GM23338 (cell line): ENCODE measurements at regions not wholly inside any gene's neighbourhood (a gene's known extent, or its start where the extent isn't known, plus 50 kb on each side); places are given as distances from the start of the nearest gene placed in this dataset.
"Not testable (repeated sequence)": the region's sequence is repeated elsewhere in the genome, so short reads cannot be mapped to it uniquely, and the experiment has no call there.

Experiments
- ATAC-seq: fragments of 200-7000 bp; cut with Tn5 transposase; 3 replicates; pipeline ENCODE4 v1.9.1; 2020
- DNase-seq: peaks from one replicate; pipeline ENCODE4 v3.0.0-alpha.2; 2015; ENCODE audit warnings: low spot score
- H2AFZ ChIP-seq: fragments of 200-600 bp; sonication (generic); 2 replicates; pipeline ENCODE4 v1.8.0; 2016; ENCODE audit warnings: antibody characterized with exemption, mild to moderate bottlenecking, moderate library complexity
- H3F3A ChIP-seq: fragments of 200-600 bp; sonication (generic); replicated peaks from 2 replicates; pipeline ENCODE4 v1.8.0; 2017; ENCODE audit warnings: antibody characterized with exemption, mixed run types, low read depth
- H3K27ac ChIP-seq: fragments of 200-600 bp; sonication (generic); 2 replicates; pipeline ENCODE4 v1.6.1; 2016; ENCODE audit warnings: low read depth
- H3K27me3 ChIP-seq: fragments of 200-600 bp; sonication (generic); 2 replicates; pipeline ENCODE4 v1.8.0; 2016; ENCODE audit warnings: mild to moderate bottlenecking, mixed run types, moderate library complexity; ENCODE audit not compliant: insufficient read depth
- H3K36me3 ChIP-seq: fragments of 200-600 bp; sonication (generic); 2 replicates; pipeline ENCODE4 v1.8.0; 2016; ENCODE audit warnings: mild to moderate bottlenecking; ENCODE audit not compliant: insufficient read depth
- H3K4me1 ChIP-seq: fragments of 200-600 bp; sonication (generic); 2 replicates; pipeline ENCODE4 v1.8.0; 2016; ENCODE audit warnings: mild to moderate bottlenecking, moderate library complexity; ENCODE audit not compliant: insufficient read depth
- H3K4me2 ChIP-seq: fragments of 200-600 bp; sonication (generic); 2 replicates; pipeline ENCODE4 v1.7.1; 2017; ENCODE audit warnings: mixed run types
- H3K4me3 ChIP-seq: fragments of 200-600 bp; sonication (generic); 2 replicates; pipeline ENCODE4 v1.6.1; 2016; ENCODE audit warnings: mixed run types
- H3K79me2 ChIP-seq: fragments of 200-600 bp; sonication (generic); replicated peaks from 2 replicates; pipeline ENCODE4 v1.8.0; 2017; ENCODE audit warnings: mild to moderate bottlenecking; ENCODE audit not compliant: insufficient read depth
- H3K9me2 ChIP-seq: fragments of 200-600 bp; sonication (generic); 2 replicates; pipeline ENCODE4 v1.8.0; 2017; ENCODE audit not compliant: insufficient read depth
- H4K20me1 ChIP-seq: fragments of 200-600 bp; sonication (generic); replicated peaks from 2 replicates; pipeline ENCODE4 v1.8.0; 2017; ENCODE audit warnings: mild to moderate bottlenecking; ENCODE audit not compliant: insufficient read depth
- H3K27ac Mint-ChIP-seq: 2 replicates; pipeline ENCODE4 v1.8.0; 2020; ENCODE audit warnings: inconsistent platforms, mild to moderate bottlenecking, moderate library complexity, mixed read lengths
- H3K27me3 Mint-ChIP-seq: 3 replicates; pipeline ENCODE4 v1.8.0; 2022; ENCODE audit warnings: low read depth, mild to moderate bottlenecking, moderate library complexity, mixed read lengths, inconsistent platforms; ENCODE audit not compliant: insufficient read depth, poor library complexity
- H3K36me3 Mint-ChIP-seq: 3 replicates; pipeline ENCODE4 v1.8.0; 2021; ENCODE audit warnings: low read depth, mild to moderate bottlenecking, inconsistent platforms, moderate library complexity, mixed read lengths
- H3K4me1 Mint-ChIP-seq: 3 replicates; pipeline ENCODE4 v1.8.0; 2020; ENCODE audit warnings: mild to moderate bottlenecking, inconsistent platforms, mixed read lengths
- H3K4me3 Mint-ChIP-seq: 3 replicates; pipeline ENCODE4 v1.8.0; 2021; ENCODE audit warnings: moderate library complexity, mild to moderate bottlenecking, inconsistent platforms, mixed read lengths
- H3K9me3 Mint-ChIP-seq: 3 replicates; pipeline ENCODE4 v1.8.0; 2020; ENCODE audit warnings: moderate library complexity, mild to moderate bottlenecking, inconsistent platforms, mixed read lengths
- CREB1 ChIP-seq: fragments of 250-450 bp; sonication (Bioruptor Pico); IDR thresholded peaks from 2 replicates; pipeline ENCODE4 v1.5.0; 2020; ENCODE audit warnings: low read depth, mild to moderate bottlenecking, moderate library complexity
- EZH2 ChIP-seq: fragments of 200-600 bp; sonication (generic); IDR thresholded peaks from one replicate; pipeline ENCODE4 v1.8.0; 2017; ENCODE audit warnings: antibody characterized with exemption, mild to moderate bottlenecking, low read depth; ENCODE audit not compliant: unreplicated experiment
- EZH2phosphoT487 ChIP-seq: fragments of 200-600 bp; sonication (generic); IDR thresholded peaks from one replicate; pipeline ENCODE4 v1.8.1; 2018; ENCODE audit warnings: antibody characterized with exemption; ENCODE audit not compliant: unreplicated experiment
- JUNB ChIP-seq: IDR thresholded peaks from one replicate; pipeline ENCODE4 v1.6.1; 2016; ENCODE audit warnings: antibody characterized with exemption; ENCODE audit not compliant: unreplicated experiment
- NANOG ChIP-seq: IDR thresholded peaks from 2 replicates; pipeline ENCODE4 v1.6.1; 2016; ENCODE audit warnings: antibody characterized with exemption, borderline replicate concordance
- POLR2AphosphoS5 ChIP-seq: IDR thresholded peaks from 2 replicates; pipeline ENCODE4 v1.6.1; 2016; ENCODE audit warnings: antibody characterized with exemption, low read depth
- ZNF114 ChIP-seq: fragments of 250-450 bp; sonication (Bioruptor Pico); IDR thresholded peaks from 2 replicates; pipeline ENCODE4 v1.5.0; 2020; ENCODE audit warnings: mild to moderate bottlenecking, moderate library complexity
- TF ChIP-seq, protein P1 (sequence below): IDR thresholded peaks from 2 replicates; pipeline ENCODE4 v1.6.1; 2016; ENCODE audit warnings: antibody characterized with exemption

DNA sequence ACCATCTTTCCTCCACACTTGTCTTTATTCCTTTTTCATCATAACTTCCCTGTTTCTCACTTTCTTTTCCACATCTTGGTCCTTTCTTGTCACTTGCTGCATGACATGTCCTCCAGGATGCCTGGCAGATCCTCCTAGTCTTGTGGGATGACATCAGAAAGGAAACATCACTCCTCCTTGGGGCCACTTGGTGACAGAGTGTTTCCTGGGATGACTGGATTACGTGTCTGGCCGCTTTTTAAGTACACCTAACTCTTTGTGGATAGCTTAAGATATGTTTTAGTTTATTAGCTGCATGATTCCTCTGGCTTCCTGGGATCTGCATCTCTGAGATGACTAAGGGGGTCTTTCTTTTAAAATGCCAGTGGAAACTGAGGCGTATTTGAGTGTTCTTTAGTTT, 363.5 kb upstream of the FRG2C start:
- no peak overlapping the region for H2AFZ ChIP-seq
- DNase-seq = no peak
- Mint-ChIP-seq H3K4me1 (no peaks in the 10 kb centered on the region), H3K36me3 (no peaks in the 10 kb centered on the region), H3K4me3 (no peak overlapping the region), H3K9me3 (peaks cover 5% of the 10 kb centered on the region), H3K27me3 (no peaks in the 10 kb centered on the region), H3K27ac (no peak overlapping the region)
- H3K27me3 ChIP-seq = no peaks in the 10 kb centered on the region
- no peaks in the 10 kb centered on the region for H3K79me2 ChIP-seq
- no peak for ATAC-seq
- H3K27ac ChIP-seq = no peak overlapping the region
- H3F3A ChIP-seq = no peaks in the 10 kb centered on the region
- TF ChIP-seq NANOG = no peak
- no peak for TF ChIP-seq ZNF114 (CRISPR knock-in tag)
- no peak for TF ChIP-seq POLR2AphosphoS5
- TF ChIP-seq CREB1 (CRISPR knock-in tag) = no peak
- no peak for TF ChIP-seq JUNB
- no peak for TF ChIP-seq EZH2
- H3K4me1 ChIP-seq = no peaks in the 10 kb centered on the region
- no peaks in the 10 kb centered on the region for H3K36me3 ChIP-seq
- no peak overlapping the region for H3K4me3 ChIP-seq
- H3K4me2 ChIP-seq = no peak overlapping the region
- no peaks in the 10 kb centered on the region for H3K9me2 ChIP-seq
- no peaks in the 10 kb centered on the region for H4K20me1 ChIP-seq

DNA sequence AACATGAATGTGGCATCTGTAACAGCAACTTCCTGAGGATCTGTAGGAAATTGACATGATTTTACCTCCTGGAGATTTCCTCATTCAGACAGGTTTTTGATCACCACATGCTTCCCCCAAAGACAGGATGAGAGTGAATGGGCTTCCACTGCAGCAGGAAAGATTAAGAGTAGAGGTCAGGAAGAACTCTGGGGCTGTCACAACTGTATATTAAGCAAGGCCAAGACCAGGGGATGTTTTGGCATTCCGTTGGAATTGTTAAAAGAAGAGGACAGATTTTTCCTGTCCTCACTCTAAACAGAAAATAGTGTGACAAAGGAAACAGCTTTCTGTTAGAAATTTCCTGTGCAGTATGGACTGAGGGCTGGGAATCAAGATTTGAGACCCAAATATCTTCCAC, 363.1 kb upstream of the FRG2C start:
- not testable (repeated sequence) for H3K36me3 Mint-ChIP-seq, H3K27ac Mint-ChIP-seq, H3K4me2 ChIP-seq, H3K9me3 Mint-ChIP-seq, H2AFZ ChIP-seq, H4K20me1 ChIP-seq, H3K4me3 ChIP-seq, H3K79me2 ChIP-seq, H3K4me1 ChIP-seq, ATAC-seq, DNase-seq, H3K27me3 Mint-ChIP-seq, H3K4me3 Mint-ChIP-seq, H3F3A ChIP-seq, H3K36me3 ChIP-seq, H3K9me2 ChIP-seq, H3K27me3 ChIP-seq, H3K27ac ChIP-seq, H3K4me1 Mint-ChIP-seq

DNA sequence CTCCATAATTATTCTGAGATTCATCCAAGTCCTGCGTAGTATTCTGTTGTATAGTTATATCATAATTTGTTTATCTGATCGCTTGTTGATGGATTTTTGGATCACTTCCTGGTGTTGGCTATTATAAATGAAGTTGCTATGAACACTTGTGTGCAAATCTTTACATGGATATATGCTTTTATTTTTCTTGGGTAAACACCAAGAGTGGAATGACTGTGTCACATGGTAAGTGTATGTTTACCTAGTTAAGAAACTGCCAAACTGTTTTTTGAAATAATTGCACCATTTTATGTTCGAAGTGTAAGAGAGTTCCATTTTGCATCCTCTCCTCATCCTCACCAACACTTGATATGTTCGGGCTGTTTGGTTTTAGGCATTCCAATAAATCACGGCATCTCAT, 360.4 kb upstream of the FRG2C start:
- Mint-ChIP-seq H3K9me3 (peaks cover under 1% of the 10 kb centered on the region; the same call in 2 of the 3 replicates), H3K4me1 (no peaks in the 10 kb centered on the region), H3K4me3 (no peak overlapping the region), H3K36me3 (no peaks in the 10 kb centered on the region), H3K27me3 (no peaks in the 10 kb centered on the region), H3K27ac (no peak overlapping the region)
- Histone ChIP-seq H3K27me3 (no peaks in the 10 kb centered on the region), H3K79me2 (no peaks in the 10 kb centered on the region), H3K4me3 (no peak overlapping the region), H4K20me1 (no peaks in the 10 kb centered on the region), H3K4me1 (no peaks in the 10 kb centered on the region), H3K4me2 (no peak overlapping the region), H2AFZ (no peak overlapping the region), H3K36me3 (no peaks in the 10 kb centered on the region), H3F3A (no peaks in the 10 kb centered on the region), H3K27ac (no peak overlapping the region), H3K9me2 (no peaks in the 10 kb centered on the region)
- TF ChIP-seq POLR2AphosphoS5 (no peak), EZH2phosphoT487 (no peak)
- DNase-seq = no peak
- no peak for ATAC-seq

DNA sequence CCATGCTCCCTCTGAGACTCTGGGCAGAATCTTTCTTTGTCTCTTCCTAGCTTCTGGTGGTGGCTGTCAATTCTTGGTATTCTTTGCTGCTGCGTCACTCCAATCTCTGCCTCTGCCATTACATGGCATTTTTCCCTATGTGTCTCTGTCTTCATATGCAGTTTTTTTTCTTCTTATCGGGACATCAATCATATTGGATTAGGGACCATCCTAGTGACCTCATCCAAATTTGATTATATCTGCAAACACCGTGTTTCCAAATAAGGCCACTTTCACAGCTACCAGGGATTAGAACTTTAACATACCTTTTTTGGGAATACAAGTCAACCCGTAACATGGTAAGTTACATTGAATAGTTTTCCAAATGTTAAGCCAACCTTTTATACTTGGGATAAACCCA, 358.2 kb upstream of the FRG2C start:
- H3K9me2 ChIP-seq = no peaks in the 10 kb centered on the region
- Mint-ChIP-seq H3K4me3 (no peak overlapping the region), H3K4me1 (no peaks in the 10 kb centered on the region), H3K9me3 (no peaks in the 10 kb centered on the region; the same call in 2 of the 3 replicates), H3K36me3 (no peaks in the 10 kb centered on the region), H3K27ac (no peak overlapping the region), H3K27me3 (no peaks in the 10 kb centered on the region)
- no peaks in the 10 kb centered on the region for H3K79me2 ChIP-seq
- H3K4me3 ChIP-seq = no peak overlapping the region
- no peaks in the 10 kb centered on the region for H3F3A ChIP-seq
- H4K20me1 ChIP-seq = no peaks in the 10 kb centered on the region
- H3K4me2 ChIP-seq = no peak overlapping the region
- no peak for DNase-seq
- no peaks in the 10 kb centered on the region for H3K36me3 ChIP-seq
- H2AFZ ChIP-seq = no peak overlapping the region
- no peak overlapping the region for H3K27ac ChIP-seq
- ATAC-seq = no peak
- H3K27me3 ChIP-seq = no peaks in the 10 kb centered on the region
- no peaks in the 10 kb centered on the region for H3K4me1 ChIP-seq
- TF ChIP-seq, protein P1, sequence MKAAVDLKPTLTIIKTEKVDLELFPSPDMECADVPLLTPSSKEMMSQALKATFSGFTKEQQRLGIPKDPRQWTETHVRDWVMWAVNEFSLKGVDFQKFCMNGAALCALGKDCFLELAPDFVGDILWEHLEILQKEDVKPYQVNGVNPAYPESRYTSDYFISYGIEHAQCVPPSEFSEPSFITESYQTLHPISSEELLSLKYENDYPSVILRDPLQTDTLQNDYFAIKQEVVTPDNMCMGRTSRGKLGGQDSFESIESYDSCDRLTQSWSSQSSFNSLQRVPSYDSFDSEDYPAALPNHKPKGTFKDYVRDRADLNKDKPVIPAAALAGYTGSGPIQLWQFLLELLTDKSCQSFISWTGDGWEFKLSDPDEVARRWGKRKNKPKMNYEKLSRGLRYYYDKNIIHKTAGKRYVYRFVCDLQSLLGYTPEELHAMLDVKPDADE = no peak
- no peak for TF ChIP-seq NANOG
